Large intestine (tissue), 3 donors: ENCODE measurements at regions not wholly inside any gene's neighbourhood (a gene's known extent, or its start where the extent isn't known, plus 50 kb on each side); places are given as distances from the start of the nearest gene placed in this dataset.

Experiments
- DNase-seq, 2 donors: peaks; one replicate each; pipeline versions ENCODE4 v3.0.0 to v3.0.0-alpha.2; 2013
- H3K27ac ChIP-seq: one replicate; pipeline ENCODE4 v1.5.1; 2013; ENCODE audit warnings: low read length
- H3K27me3 ChIP-seq: 2 replicates; pipeline ENCODE4 v1.6.1; 2013; ENCODE audit warnings: low read length; ENCODE audit not compliant: control insufficient read depth, insufficient read depth
- H3K36me3 ChIP-seq: 2 replicates; pipeline ENCODE4 v1.6.1; 2013; ENCODE audit warnings: low read length; ENCODE audit not compliant: control insufficient read depth, insufficient read depth
- H3K4me1 ChIP-seq: one replicate; pipeline ENCODE4 v1.6.1; 2013; ENCODE audit warnings: low read length; ENCODE audit not compliant: control insufficient read depth, insufficient read depth
- H3K4me3 ChIP-seq: one replicate; pipeline ENCODE4 v1.5.1; 2013; ENCODE audit warnings: low read length
- H3K9me3 ChIP-seq: one replicate; pipeline ENCODE4 v1.6.1; 2013; ENCODE audit warnings: mild to moderate bottlenecking, low read depth, low read length, moderate library complexity; ENCODE audit not compliant: control insufficient read depth
- WGBS: methylation state at CpG from one replicate; pipeline ENCODE4 v1.1.5; 2013; ENCODE audit warnings: low lambda C conversion rate; ENCODE audit not compliant: insufficient coverage; 5-methylcytosine and 5-hydroxymethylcytosine counted together

- Histone ChIP-seq H3K27ac (no peak overlapping the region), H3K9me3 (no peaks in the 10 kb centered on the region), H3K4me3 (no peak overlapping the region), H3K36me3 (no peaks in the 10 kb centered on the region), H3K27me3 (no peaks in the 10 kb centered on the region), H3K4me1 (no peaks in the 10 kb centered on the region)
- WGBS: 79% methylated on average over 2 of the region's 2 CpGs
- no peak for DNase-seq
Observed at GRCh38 chr15:35678774-35679173, 132.8 kb upstream of the DPH6 start.

DNA sequence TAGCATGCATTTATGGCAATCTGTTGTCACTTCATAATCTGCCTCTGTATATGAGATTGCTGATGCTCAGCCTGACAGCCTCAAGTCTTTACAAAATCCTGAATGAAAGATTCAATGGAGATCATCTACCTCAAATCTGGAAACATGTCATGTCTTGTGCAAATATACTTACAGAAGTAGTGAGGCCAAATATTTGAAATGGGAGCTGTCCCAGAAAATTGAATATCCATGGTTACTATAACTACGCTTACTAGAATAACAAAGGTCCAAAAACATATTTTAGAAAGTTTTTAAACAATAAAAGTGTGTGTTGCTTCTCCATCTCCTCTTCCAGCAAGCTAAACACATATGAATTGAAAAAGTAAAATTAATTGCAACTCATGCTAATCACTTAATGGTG, 133.2 kb upstream of the DPH6 start:
- no peaks in the 10 kb centered on the region for H3K36me3 ChIP-seq
- H3K4me3 ChIP-seq: no peak overlapping the region
- no peaks in the 10 kb centered on the region for H3K9me3 ChIP-seq
- H3K27me3 ChIP-seq: no peaks in the 10 kb centered on the region
- no peaks in the 10 kb centered on the region for H3K4me1 ChIP-seq
- DNase-seq: no peak
- no CpG with 5 or more reads among the region's 1 CpG for WGBS
- no peak overlapping the region for H3K27ac ChIP-seq

- WGBS: no CpG with 5 or more reads among the region's 1 CpG
- no peaks in the 10 kb centered on the region for H3K9me3 ChIP-seq
- no peak for DNase-seq
- H3K27me3 ChIP-seq: no peaks in the 10 kb centered on the region
- H3K4me3 ChIP-seq: no peak overlapping the region
- H3K36me3 ChIP-seq: no peaks in the 10 kb centered on the region
- H3K4me1 ChIP-seq: no peaks in the 10 kb centered on the region
- H3K27ac ChIP-seq: no peak overlapping the region
Observed at GRCh38 chr15:35680951-35681350, 135.0 kb upstream of the DPH6 start.

- Histone ChIP-seq H3K27ac (no peak overlapping the region), H3K4me1 (no peaks in the 10 kb centered on the region), H3K27me3 (no peaks in the 10 kb centered on the region), H3K9me3 (no peaks in the 10 kb centered on the region), H3K36me3 (no peaks in the 10 kb centered on the region), H3K4me3 (no peak overlapping the region)
- DNase-seq: no peak
- no CpG with 5 or more reads among the region's 1 CpG for WGBS
Observed at GRCh38 chr15:35686347-35686746, 140.4 kb upstream of the DPH6 start.

DNA sequence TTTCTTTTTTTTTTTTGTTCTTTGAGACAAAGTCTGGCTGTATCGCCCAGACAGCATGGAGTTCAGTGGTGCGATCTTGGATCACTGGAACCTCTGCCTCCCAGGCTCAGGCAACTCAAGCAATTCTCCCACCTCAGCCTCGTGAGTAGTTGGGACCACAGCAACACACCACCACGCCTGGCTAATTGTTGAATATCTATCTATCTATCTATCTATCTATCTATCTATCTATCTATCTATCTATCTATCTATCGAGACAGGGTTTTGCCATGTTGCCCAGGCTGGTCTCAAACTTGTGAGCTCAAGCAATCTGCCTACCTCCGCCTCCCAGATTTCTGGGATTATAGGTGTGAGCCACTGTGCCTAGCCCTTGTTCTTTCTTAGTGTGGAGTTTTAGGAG, 143.3 kb upstream of the DPH6 start:
- H3K27me3 ChIP-seq: no peaks in the 10 kb centered on the region
- peaks cover 3% of the 10 kb centered on the region for H3K4me1 ChIP-seq
- no peaks in the 10 kb centered on the region for H3K9me3 ChIP-seq
- H3K36me3 ChIP-seq: no peaks in the 10 kb centered on the region
- WGBS: no CpG with 5 or more reads among the region's 6 CpGs
- H3K4me3 ChIP-seq: no peak overlapping the region
- H3K27ac ChIP-seq: no peak overlapping the region
- DNase-seq: no peak

DNA sequence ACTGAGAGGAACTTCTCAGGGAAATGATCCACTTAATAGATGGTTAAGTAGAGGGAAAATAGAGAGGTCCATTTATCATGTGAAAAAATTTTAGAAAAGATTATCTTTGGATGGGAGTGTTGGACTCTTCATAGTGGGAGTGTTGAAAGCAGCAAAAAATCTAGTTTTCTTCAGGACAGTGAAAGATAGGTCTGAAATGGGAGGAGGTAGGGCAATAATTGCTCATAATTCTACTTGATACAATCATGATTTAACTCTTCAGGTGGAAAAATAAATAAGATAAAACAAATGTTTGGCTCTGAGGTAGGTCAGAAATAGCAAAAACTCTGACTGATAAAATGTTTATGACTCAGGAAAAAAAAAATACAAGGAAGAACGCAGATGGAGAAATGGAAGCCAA, 144.1 kb upstream of the DPH6 start:
- no peak overlapping the region for H3K27ac ChIP-seq
- no peaks in the 10 kb centered on the region for H3K27me3 ChIP-seq
- no peak for DNase-seq
- no peaks in the 10 kb centered on the region for H3K36me3 ChIP-seq
- H3K9me3 ChIP-seq: no peaks in the 10 kb centered on the region
- 50% methylated on average over 1 of the region's 1 CpG for WGBS
- H3K4me3 ChIP-seq: no peak overlapping the region
- H3K4me1 ChIP-seq: peaks cover 10% of the 10 kb centered on the region

GRCh38 chr15:35690698-35691116, 144.7 kb upstream of the DPH6 start:
- WGBS: 80% methylated on average over 1 of the region's 1 CpG
- H3K4me3 ChIP-seq: no peak overlapping the region
- no peak overlapping the region for H3K27ac ChIP-seq
- no peaks in the 10 kb centered on the region for H3K9me3 ChIP-seq
- no peak for DNase-seq
- no peaks in the 10 kb centered on the region for H3K27me3 ChIP-seq
- H3K4me1 ChIP-seq: peaks cover 10% of the 10 kb centered on the region
- H3K36me3 ChIP-seq: no peaks in the 10 kb centered on the region

- Histone ChIP-seq H3K9me3 (no peaks in the 10 kb centered on the region), H3K4me1 (peaks cover 12% of the 10 kb centered on the region), H3K27ac (no peak overlapping the region), H3K4me3 (no peak overlapping the region), H3K27me3 (no peaks in the 10 kb centered on the region), H3K36me3 (no peaks in the 10 kb centered on the region)
- WGBS: no CpG with 5 or more reads among the region's 4 CpGs
- DNase-seq: no peak
Observed at GRCh38 chr15:35691173-35691761, 145.3 kb upstream of the DPH6 start.

DNA sequence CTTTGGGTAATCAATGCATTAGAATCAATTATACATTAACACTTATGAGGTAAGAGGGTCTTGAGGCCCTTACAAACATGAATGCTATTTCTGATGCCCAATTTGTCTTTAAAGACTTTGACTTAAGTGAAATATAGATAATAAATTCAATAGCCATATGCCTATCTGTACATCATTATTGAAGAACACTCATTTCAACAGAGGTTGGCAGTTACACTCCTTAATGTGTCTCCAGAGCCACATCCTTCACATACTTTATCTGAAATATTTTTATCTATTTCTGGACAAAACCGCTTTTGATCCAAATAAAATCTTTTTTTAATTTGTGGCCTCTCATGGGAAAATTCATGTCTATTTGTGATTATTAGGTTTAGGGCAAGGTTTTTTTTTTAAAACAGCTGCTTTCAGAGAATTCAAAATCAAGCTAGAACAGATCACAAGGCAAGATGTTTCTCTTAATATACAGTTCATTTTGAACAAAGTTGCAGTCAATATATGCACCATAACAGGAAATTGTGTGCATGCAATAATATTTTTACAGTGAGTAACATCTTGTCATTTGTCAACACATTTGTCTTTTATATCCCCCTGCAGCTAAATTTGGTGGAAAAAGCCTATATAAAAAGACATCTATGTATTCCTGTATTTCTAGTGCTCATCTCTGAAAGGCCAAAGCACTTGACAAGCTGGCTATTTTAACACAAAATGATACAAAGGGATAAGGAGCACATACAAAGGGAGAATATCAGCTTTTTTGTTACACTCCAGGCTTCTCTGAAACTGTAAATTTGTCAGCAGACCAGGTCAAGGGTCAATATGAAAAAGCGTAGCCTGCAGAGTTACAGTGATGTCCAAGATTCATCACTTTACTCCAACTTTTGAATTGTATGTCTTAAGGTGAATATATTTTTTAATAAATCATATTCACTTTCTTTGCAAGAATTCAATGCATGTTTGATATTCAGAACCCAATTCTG, 146.2 kb upstream of the DPH6 start:
- no peaks in the 10 kb centered on the region for H3K27me3 ChIP-seq
- no peaks in the 10 kb centered on the region for H3K36me3 ChIP-seq
- no peak overlapping the region for H3K27ac ChIP-seq
- H3K4me1 ChIP-seq: peaks cover 18% of the 10 kb centered on the region
- DNase-seq: no peak
- H3K9me3 ChIP-seq: no peaks in the 10 kb centered on the region
- WGBS: 58% methylated on average over 2 of the region's 2 CpGs
- H3K4me3 ChIP-seq: no peak overlapping the region

- no peaks in the 10 kb centered on the region for H3K27me3 ChIP-seq
- H3K36me3 ChIP-seq: no peaks in the 10 kb centered on the region
- peaks cover 26% of the 10 kb centered on the region for H3K4me1 ChIP-seq
- WGBS: 13% methylated on average over 1 of the region's 2 CpGs
- no peak for DNase-seq
- no peak overlapping the region for H3K4me3 ChIP-seq
- H3K27ac ChIP-seq: no peak overlapping the region
- no peaks in the 10 kb centered on the region for H3K9me3 ChIP-seq
Observed at GRCh38 chr15:35693286-35693685, 147.3 kb upstream of the DPH6 start.
